ENCODE measurements at regions not wholly inside any gene's neighbourhood (a gene's known extent, or its start where the extent isn't known, plus 50 kb on each side); places are given as distances from the start of the nearest gene placed in this dataset.

DNA sequence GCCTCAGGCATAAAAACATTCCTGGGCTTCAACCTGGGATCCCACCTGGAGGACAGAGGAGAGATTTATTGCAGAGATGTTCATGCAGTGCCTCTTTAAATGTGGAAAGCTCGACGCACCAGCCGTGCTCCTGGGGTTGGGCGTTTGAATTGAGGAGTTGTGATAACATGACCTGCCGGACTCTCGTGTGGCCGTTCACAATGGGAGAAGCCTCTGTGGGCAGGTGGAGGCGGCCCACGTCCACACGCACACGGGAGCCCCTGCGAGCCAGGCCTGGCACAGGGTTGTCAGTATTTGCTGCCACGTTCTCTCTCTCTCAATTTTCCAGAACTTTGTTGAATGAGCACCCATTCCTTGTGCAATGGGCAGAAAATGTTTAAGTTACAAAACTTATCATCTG, 58.3 kb upstream of the PPARA start:
- Histone ChIP-seq H2AFZ (replicated peaks; ENCODE audit: low read length, poor library complexity) (no peak overlapping the region), H3K4me1 (ENCODE audit: control insufficient read depth, insufficient read depth, low read length) (peaks cover 20% of the 10 kb centered on the region), H3K56ac (ENCODE audit: extremely low read depth, insufficient read depth, low read length) (no peak overlapping the region), H2BK20ac (ENCODE audit: low read depth, low read length) (no peak overlapping the region), H3K27me3 (ENCODE audit: control insufficient read depth, insufficient read depth, low read length) (no peaks in the 10 kb centered on the region), H3K36me3 (ENCODE audit: control insufficient read depth, insufficient read depth, low read length) (peaks cover 44% of the 10 kb centered on the region), H3K23ac (ENCODE audit: low read depth, low read length) (no peak overlapping the region), H2BK5ac (ENCODE audit: low read depth, low read length, poor library complexity, severe bottlenecking) (no peak overlapping the region), H3K27ac (ENCODE audit: insufficient read depth, low read length) (no peak overlapping the region), H4K91ac (ENCODE audit: insufficient read depth, low read depth, low read length) (no peak overlapping the region), H3K14ac (replicated peaks; ENCODE audit: low read depth, low read length) (no peak overlapping the region), H2AK9ac (replicated peaks; ENCODE audit: low read depth, low read length, poor library complexity) (no peak overlapping the region), H3K18ac (ENCODE audit: low read depth, low read length) (no peak overlapping the region), H2BK15ac (ENCODE audit: low read depth, low read length) (no peak overlapping the region), H3K9ac (ENCODE audit: low read depth, low read length) (no peak overlapping the region), H3K4ac (ENCODE audit: low read depth, low read length) (no peak overlapping the region), H4K5ac (ENCODE audit: low read depth, low read length) (no peak overlapping the region), H2AK5ac (ENCODE audit: low read depth, low read length) (no peak overlapping the region), H3K4me2 (ENCODE audit: low read depth, low read length) (no peak overlapping the region), H3K9me1 (ENCODE audit: insufficient read depth, low read length) (peaks cover 12% of the 10 kb centered on the region), H2BK120ac (ENCODE audit: low read depth, low read length) (no peak overlapping the region), H4K20me1 (ENCODE audit: insufficient read depth, low read length) (peaks cover 84% of the 10 kb centered on the region), H3K4me3 (ENCODE audit: insufficient read depth, low read depth, low read length) (no peak overlapping the region), H3K79me1 (ENCODE audit: low read depth in 1 of 2, low read length in 2 of 2) (peaks cover 22 to 84% of the 10 kb centered on the region in 2 experiments; a peak in 3 of 4 replicates), H3K9me3 (ENCODE audit: control insufficient read depth, insufficient read depth, low read length) (no peaks in the 10 kb centered on the region), H4K8ac (ENCODE audit: low read depth in 2 of 2, low read length in 2 of 2) (no peak overlapping the region; a peak in 1 of 4 replicates)
- no peak for DNase-seq
- ChIA-PET CTCF (no interaction called here), POLR2A (ENCODE audit: unreplicated experiment) (no interaction called here)
- intact Hi-C loops (cut with micrococcal nuclease): no loop called here
- TF ChIP-seq RFX5 (IDR thresholded peaks at IDR 0.05; ENCODE audit: low read depth, low read length): no peak
- no peak for TF ChIP-seq CHD1 (IDR thresholded peaks at IDR 0.05; ENCODE audit: low read depth, low read length)
- no peak for TF ChIP-seq USF2 (IDR thresholded peaks at IDR 0.05; ENCODE audit: low read depth, low read length)
- no peak for TF ChIP-seq MXI1 (IDR thresholded peaks at IDR 0.05; ENCODE audit: borderline replicate concordance, low read depth, low read length)
- TF ChIP-seq FOS (IDR thresholded peaks at IDR 0.05; ENCODE audit: low read depth, low read length): no peak
- no peak for TF ChIP-seq RAD21 (IDR thresholded peaks at IDR 0.05; ENCODE audit: low read length)
- no peak for TF ChIP-seq MAZ (IDR thresholded peaks at IDR 0.05; ENCODE audit: borderline replicate concordance, low read depth, low read length)
- no peak for TF ChIP-seq CEBPB (IDR thresholded peaks at IDR 0.05; ENCODE audit: low read depth, low read length)
- no peak for TF ChIP-seq BHLHE40 (IDR thresholded peaks at IDR 0.05; ENCODE audit: low read depth, low read length)
- TF ChIP-seq MAFK (IDR thresholded peaks at IDR 0.05; ENCODE audit: low read depth, low read length): no peak
- TF ChIP-seq SMC3 (IDR thresholded peaks at IDR 0.05; ENCODE audit: low read depth, low read length): no peak
- TF ChIP-seq, protein P1, sequence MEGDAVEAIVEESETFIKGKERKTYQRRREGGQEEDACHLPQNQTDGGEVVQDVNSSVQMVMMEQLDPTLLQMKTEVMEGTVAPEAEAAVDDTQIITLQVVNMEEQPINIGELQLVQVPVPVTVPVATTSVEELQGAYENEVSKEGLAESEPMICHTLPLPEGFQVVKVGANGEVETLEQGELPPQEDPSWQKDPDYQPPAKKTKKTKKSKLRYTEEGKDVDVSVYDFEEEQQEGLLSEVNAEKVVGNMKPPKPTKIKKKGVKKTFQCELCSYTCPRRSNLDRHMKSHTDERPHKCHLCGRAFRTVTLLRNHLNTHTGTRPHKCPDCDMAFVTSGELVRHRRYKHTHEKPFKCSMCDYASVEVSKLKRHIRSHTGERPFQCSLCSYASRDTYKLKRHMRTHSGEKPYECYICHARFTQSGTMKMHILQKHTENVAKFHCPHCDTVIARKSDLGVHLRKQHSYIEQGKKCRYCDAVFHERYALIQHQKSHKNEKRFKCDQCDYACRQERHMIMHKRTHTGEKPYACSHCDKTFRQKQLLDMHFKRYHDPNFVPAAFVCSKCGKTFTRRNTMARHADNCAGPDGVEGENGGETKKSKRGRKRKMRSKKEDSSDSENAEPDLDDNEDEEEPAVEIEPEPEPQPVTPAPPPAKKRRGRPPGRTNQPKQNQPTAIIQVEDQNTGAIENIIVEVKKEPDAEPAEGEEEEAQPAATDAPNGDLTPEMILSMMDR (conservative IDR thresholded peaks at IDR 0.05; ENCODE audit: low read depth, low read length): no peak
- no peak for TF ChIP-seq NFE2L2 (IDR thresholded peaks at IDR 0.05; ENCODE audit: low read depth, low read length)
- no peak for TF ChIP-seq ELK1 (IDR thresholded peaks at IDR 0.05; ENCODE audit: borderline replicate concordance, low read depth, low read length)
- TF ChIP-seq POLR2A (IDR thresholded peaks at IDR 0.05; ENCODE audit: low read depth, low read length): no peak
- no peak for TF ChIP-seq RCOR1 (IDR thresholded peaks at IDR 0.05; ENCODE audit: insufficient replicate concordance, low read length)
- WGBS, 2 experiments (ENCODE audit: extremely low coverage in 2 of 2, insufficient read length in 1 of 2): 76% methylated on average over 3 of the region's 13 CpGs; no CpG with 5 or more reads in 1 of the 2 experiments
- BruUV-seq (replicated peaks): no TSS peak
- dilution Hi-C loops (cut with HindIII; ENCODE audit: low sequenced_read_pairs, unreplicated experiment): no loop called here
- ATAC-seq (ENCODE audit: low read depth): no peak
- in situ Hi-C loops (cut with MboI; ENCODE audit: low sequenced_read_pairs): no loop called here

Measured in IMR-90 (cell line).